MM.1S (cell line): ENCODE measurements at regions not wholly inside any gene's neighbourhood (a gene's known extent, or its start where the extent isn't known, plus 50 kb on each side); places are given as distances from the start of the nearest gene placed in this dataset.

ENCODE experiments used
- DNase-seq: peaks from one replicate; pipeline ENCODE4 v3.0.0-alpha.2; 2015
- H2AFZ ChIP-seq: fragments of 300-600 bp; sonication (generic); 2 replicates; pipeline ENCODE4 v1.6.0; 2016; ENCODE audit warnings: antibody characterized with exemption, low read length
- H3F3A ChIP-seq: fragments of 300-600 bp; sonication (generic); 2 replicates; pipeline ENCODE4 v1.6.1; 2016; ENCODE audit warnings: mild to moderate bottlenecking, antibody characterized with exemption, low read length, moderate library complexity, mixed read lengths; ENCODE audit not compliant: insufficient read depth
- H3K27ac ChIP-seq: fragments of 300-600 bp; sonication (generic); 2 replicates; pipeline ENCODE4 v1.5.1; 2016; ENCODE audit warnings: mild to moderate bottlenecking, low read length
- H3K27me3 ChIP-seq: fragments of 300-600 bp; sonication (generic); replicated peaks from 2 replicates; pipeline ENCODE4 v1.6.0; 2016; ENCODE audit warnings: low read length; ENCODE audit not compliant: insufficient read depth
- H3K36me3 ChIP-seq: fragments of 300-600 bp; sonication (generic); replicated peaks from 2 replicates; pipeline ENCODE4 v1.6.1; 2016; ENCODE audit warnings: mild to moderate bottlenecking, low read length, mixed read lengths; ENCODE audit not compliant: insufficient read depth
- H3K4me1 ChIP-seq: fragments of 300-600 bp; sonication (generic); 2 replicates; pipeline ENCODE4 v1.6.1; 2016; ENCODE audit warnings: low read length, mixed read lengths
- H3K4me2 ChIP-seq: fragments of 300-600 bp; sonication (generic); 2 replicates; pipeline ENCODE4 v1.6.0; 2016; ENCODE audit warnings: low read depth, low read length
- H3K4me3 ChIP-seq: fragments of 300-600 bp; sonication (generic); 2 replicates; pipeline ENCODE4 v1.5.1; 2016; ENCODE audit warnings: low read length, mixed read lengths
- H3K79me2 ChIP-seq: fragments of 300-600 bp; sonication (generic); 2 replicates; pipeline ENCODE4 v1.6.1; 2016; ENCODE audit warnings: mixed run types, low read length, mixed read lengths
- H3K9ac ChIP-seq: fragments of 300-600 bp; sonication (generic); 2 replicates; pipeline ENCODE4 v1.6.1; 2016; ENCODE audit warnings: low read length, mixed read lengths
- H3K9me2 ChIP-seq: fragments of 300-600 bp; sonication (generic); replicated peaks from 2 replicates; pipeline ENCODE4 v1.6.1; 2016; ENCODE audit warnings: mild to moderate bottlenecking, low read length, mixed read lengths; ENCODE audit not compliant: insufficient read depth
- H3K9me3 ChIP-seq: fragments of 300-600 bp; sonication (generic); replicated peaks from 2 replicates; pipeline ENCODE4 v1.6.1; 2016; ENCODE audit warnings: mild to moderate bottlenecking, low read length, mixed read lengths; ENCODE audit not compliant: insufficient read depth
- H4K20me1 ChIP-seq: fragments of 300-600 bp; sonication (generic); 2 replicates; pipeline ENCODE4 v1.6.1; 2016; ENCODE audit warnings: mild to moderate bottlenecking, low read length, moderate library complexity, mixed read lengths; ENCODE audit not compliant: insufficient read depth
- EZH2 ChIP-seq: fragments of 300-600 bp; sonication (generic); optimal IDR thresholded peaks from 2 replicates; pipeline ENCODE3; 2017; ENCODE audit warnings: low read depth, mild to moderate bottlenecking, antibody characterized with exemption, low read length, mixed read lengths
- EZH2phosphoT487 ChIP-seq: fragments of 300-600 bp; sonication (generic); IDR thresholded peaks from 2 replicates; pipeline ENCODE4 v1.6.1; 2018; ENCODE audit warnings: antibody characterized with exemption, low read length
- TF ChIP-seq, protein P1 (sequence below): fragments of 300-600 bp; sonication (generic); IDR thresholded peaks from 2 replicates; pipeline ENCODE4 v1.5.1; 2016; ENCODE audit warnings: antibody characterized with exemption, low read length, mixed read lengths

GRCh38 chr1:29753771-29754572 is 517.6 kb downstream of the PTPRU start:
- no peak overlapping the region for H3K9ac ChIP-seq
- H3K4me2 ChIP-seq, result no peak overlapping the region
- H3K27ac ChIP-seq, result no peak overlapping the region
- H2AFZ ChIP-seq, result no peak overlapping the region
- DNase-seq, result no peak
- H4K20me1 ChIP-seq, result no peaks in the 10 kb centered on the region
- H3F3A ChIP-seq, result no peaks in the 10 kb centered on the region
- TF ChIP-seq, protein P1, sequence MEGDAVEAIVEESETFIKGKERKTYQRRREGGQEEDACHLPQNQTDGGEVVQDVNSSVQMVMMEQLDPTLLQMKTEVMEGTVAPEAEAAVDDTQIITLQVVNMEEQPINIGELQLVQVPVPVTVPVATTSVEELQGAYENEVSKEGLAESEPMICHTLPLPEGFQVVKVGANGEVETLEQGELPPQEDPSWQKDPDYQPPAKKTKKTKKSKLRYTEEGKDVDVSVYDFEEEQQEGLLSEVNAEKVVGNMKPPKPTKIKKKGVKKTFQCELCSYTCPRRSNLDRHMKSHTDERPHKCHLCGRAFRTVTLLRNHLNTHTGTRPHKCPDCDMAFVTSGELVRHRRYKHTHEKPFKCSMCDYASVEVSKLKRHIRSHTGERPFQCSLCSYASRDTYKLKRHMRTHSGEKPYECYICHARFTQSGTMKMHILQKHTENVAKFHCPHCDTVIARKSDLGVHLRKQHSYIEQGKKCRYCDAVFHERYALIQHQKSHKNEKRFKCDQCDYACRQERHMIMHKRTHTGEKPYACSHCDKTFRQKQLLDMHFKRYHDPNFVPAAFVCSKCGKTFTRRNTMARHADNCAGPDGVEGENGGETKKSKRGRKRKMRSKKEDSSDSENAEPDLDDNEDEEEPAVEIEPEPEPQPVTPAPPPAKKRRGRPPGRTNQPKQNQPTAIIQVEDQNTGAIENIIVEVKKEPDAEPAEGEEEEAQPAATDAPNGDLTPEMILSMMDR, result no peak
- TF ChIP-seq EZH2 (no peak), EZH2phosphoT487 (no peak)
- H3K9me3 ChIP-seq, result no peaks in the 10 kb centered on the region
- no peaks in the 10 kb centered on the region for H3K36me3 ChIP-seq
- no peaks in the 10 kb centered on the region for H3K4me1 ChIP-seq
- no peaks in the 10 kb centered on the region for H3K9me2 ChIP-seq
- peaks cover 23% of the 10 kb centered on the region for H3K27me3 ChIP-seq
- H3K79me2 ChIP-seq, result no peaks in the 10 kb centered on the region
- H3K4me3 ChIP-seq, result no peak overlapping the region

DNA sequence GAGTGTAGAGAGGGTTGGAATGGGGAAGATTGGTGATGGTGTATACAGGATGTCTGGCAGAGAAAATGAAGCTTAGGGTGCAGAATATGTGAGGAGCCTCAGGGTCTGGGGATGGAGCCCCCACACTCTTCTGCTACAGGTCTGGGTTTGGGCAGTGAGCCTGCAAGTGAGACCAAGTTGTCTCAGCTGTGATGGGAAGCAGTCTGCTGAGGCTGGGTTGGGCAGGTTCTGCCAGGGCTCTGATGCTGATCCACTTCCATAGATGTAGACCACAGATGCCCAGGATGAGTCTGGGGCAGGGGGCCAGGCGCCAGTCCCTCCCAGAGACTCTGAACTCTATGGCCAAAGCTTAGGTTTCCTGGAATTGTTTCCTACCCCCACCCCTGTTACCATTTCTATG is 516.9 kb downstream of the PTPRU start:
- Histone ChIP-seq H3K36me3 (no peaks in the 10 kb centered on the region), H2AFZ (no peak overlapping the region), H3K4me2 (no peak overlapping the region), H3K79me2 (no peaks in the 10 kb centered on the region), H3K4me1 (no peaks in the 10 kb centered on the region), H3K27ac (no peak overlapping the region), H3F3A (no peaks in the 10 kb centered on the region), H3K9ac (no peak overlapping the region), H3K9me2 (no peaks in the 10 kb centered on the region), H3K27me3 (peaks cover 27% of the 10 kb centered on the region), H3K4me3 (no peak overlapping the region), H3K9me3 (no peaks in the 10 kb centered on the region), H4K20me1 (no peaks in the 10 kb centered on the region)
- no peak for DNase-seq
- no peak for TF ChIP-seq EZH2
- TF ChIP-seq, protein P1, result no peak
- TF ChIP-seq EZH2phosphoT487, result no peak

- no peaks in the 10 kb centered on the region for H3F3A ChIP-seq
- H4K20me1 ChIP-seq, result no peaks in the 10 kb centered on the region
- H3K9me3 ChIP-seq, result no peaks in the 10 kb centered on the region
- no peaks in the 10 kb centered on the region for H3K4me1 ChIP-seq
- H3K79me2 ChIP-seq, result no peaks in the 10 kb centered on the region
- peaks cover 35% of the 10 kb centered on the region for H3K27me3 ChIP-seq
- no peak overlapping the region for H3K27ac ChIP-seq
- H3K9ac ChIP-seq, result no peak overlapping the region
- no peak overlapping the region for H3K4me3 ChIP-seq
- no peaks in the 10 kb centered on the region for H3K9me2 ChIP-seq
- H3K4me2 ChIP-seq, result no peak overlapping the region
- H3K36me3 ChIP-seq, result no peaks in the 10 kb centered on the region
- H2AFZ ChIP-seq, result no peak overlapping the region
- TF ChIP-seq, protein P1, result no peak
- no peak for TF ChIP-seq EZH2phosphoT487
- no peak for TF ChIP-seq EZH2
- no peak for DNase-seq
Observed at GRCh38 chr1:29752141-29752540, 515.8 kb downstream of the PTPRU start.
